ENCODE measurements at regions not wholly inside any gene's neighbourhood (a gene's known extent, or its start where the extent isn't known, plus 50 kb on each side); places are given as distances from the start of the nearest gene placed in this dataset.
A peak's percentile ranks its signal among the peaks of the same experiment; 100 is the strongest.
"Not testable (repeated sequence)": the region's sequence is repeated elsewhere in the genome, so short reads cannot be mapped to it uniquely, and the experiment has no call there.

DNA sequence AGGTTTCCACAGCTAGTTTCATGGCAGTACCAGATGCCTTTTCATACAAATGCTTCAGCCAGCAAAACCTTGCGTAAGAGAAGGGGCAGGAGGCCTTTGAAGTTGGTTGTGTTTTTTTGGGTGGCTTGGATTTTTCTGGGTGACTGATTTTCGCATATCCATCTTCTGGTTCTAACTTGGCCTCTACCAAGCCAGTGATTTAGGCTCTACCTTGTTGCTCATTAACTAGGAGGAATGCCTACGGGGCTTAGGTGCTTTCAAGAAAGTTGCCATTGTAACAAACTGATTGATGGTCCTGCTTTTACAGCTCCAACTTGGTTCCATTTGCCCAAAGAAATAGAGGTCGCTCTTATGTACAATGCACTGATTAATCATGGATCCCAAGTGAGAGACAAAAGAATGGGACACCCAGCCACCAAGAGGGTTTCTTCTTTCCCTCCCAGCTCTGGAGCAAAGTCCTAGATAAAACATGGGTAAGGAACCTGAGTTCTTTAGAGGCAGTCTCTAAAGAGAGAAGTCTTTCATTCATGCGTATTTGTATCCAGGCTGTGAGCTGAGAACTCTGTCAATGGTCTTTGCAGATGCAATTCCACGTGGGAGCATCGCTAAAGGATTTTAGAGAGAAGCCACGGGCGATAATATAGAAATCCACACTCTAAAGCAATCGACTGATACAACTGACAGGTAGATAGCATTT, 92.1 kb upstream of the FGFR2 start:
- no peak for DNase-seq

DNA sequence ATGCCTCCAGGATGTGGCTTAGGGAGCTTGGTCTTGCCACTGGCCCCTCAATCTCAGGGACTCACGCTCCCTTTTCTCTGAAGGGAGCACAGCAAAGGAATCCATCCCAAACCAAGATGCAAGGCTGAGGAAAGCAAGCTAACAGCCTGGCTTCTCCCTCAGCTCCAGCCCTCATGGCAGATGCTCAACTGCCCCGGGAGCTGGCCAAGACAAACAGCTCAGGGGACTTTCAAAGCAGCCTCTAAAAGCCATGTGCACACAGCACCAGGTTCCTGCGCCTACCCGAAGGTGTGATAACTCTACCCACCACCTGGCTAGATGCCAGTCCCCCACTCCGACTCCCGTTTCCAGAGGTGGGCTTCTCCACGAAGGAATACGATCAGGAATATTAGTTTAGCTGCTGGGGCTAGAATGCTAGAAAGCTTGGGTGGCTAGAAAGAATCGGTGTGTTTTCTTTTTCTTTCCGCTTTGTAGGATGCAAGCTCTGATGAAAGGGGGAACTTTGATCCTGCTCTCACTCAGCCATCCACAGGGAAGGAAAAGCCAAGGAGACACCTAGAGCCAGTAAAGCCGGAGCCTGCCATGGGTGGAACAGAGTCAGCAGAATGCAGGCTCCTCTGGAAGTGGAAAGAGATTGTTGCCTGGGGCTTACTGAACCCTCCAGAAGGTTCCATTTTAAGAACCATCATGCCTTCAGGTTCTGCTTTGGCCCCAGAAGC, 89.0 kb upstream of the FGFR2 start:
- DNase-seq, result no peak

DNA sequence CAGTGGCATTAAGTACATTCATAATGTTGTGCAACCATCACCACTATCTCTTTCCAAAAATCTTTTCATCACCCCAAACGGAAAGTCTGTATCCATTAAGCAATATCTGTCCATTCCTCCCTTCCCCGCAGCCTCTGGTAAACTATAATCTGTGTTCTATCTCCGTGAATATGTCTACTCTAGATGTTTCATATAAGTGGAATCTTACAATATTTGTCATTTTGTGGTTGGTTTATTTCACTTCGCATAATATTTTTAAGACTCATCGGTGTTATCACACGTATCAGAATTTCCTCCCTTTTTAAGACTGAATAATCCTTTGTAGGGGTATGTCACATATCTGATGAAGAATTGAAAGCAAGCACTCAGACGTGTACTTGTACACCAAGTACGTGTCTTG, 86.0 kb upstream of the FGFR2 start:
- DNase-seq, result no peak

DNA sequence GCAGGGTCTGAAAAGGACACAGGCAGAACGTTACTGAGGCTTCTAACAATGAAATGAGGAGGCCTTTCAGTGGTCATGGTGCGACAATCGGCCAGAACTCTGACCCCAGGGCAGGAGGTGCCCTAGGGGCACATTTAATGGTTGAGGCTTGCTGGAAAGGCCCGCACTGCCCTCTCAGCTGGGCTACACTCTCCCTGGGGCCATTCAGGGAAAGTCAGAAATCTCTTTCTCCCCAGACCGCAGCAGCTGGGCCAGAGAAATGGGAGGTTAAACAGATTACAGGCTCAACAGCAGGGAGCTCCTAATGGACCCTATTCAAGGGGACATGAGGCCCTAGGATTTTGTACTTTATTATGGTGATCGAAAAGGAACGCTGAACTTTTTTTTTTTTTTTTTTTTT, 85.6 kb upstream of the FGFR2 start:
- peak; percentile 63 for DNase-seq

DNA sequence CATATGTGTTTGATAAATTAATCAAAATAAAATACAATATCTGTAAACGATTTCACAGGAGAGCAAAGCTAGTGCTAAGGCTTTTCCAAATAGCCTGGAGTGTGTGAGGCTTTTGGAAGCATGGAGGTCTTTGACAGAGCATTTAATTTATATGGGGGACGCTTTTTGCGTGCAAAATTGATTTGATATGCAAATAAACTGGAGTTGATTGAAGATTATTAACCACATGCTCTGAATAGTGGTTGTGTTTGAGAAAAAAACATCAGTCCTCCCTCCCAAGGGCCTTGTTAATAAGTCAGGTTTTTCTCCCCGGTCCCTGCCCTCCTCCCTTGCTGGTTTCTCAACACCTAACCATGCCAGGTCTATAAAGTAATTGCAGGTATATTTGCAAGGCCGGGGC, 85.1 kb upstream of the FGFR2 start:
- DNase-seq, result no peak

DNA sequence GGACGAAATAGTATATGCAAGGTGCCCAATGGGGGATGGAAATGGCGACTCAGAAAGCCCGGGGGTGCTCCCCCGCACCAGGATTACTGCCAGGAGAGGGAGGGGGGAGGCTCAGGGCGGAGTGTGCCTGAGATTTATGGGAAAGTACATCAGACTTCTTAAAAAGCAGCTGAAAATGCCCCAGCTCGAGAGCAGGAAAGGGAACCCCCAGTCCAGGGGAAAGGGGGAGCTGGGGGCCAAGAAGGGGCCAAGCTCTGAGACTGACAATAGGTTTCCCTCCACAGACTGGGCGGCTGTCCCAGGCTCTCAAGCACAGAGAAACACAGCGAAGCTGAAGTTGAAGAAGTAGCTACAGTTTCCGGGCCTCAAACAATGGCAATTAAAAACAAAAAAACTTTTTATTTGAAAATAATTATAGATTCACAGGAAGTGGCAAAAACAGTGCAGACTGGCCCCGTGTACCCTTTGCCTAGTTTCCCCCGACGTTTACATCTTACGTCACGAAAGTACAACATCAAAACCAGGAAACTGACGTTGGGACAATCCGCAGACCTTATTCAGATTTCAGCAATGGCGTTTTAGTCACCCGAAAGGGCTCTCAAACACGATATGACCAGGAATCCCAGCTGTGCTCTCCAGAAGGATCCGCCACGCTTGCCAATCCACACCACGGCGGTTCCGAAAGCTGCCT, 83.9 kb upstream of the FGFR2 start:
- no peak for DNase-seq

DNA sequence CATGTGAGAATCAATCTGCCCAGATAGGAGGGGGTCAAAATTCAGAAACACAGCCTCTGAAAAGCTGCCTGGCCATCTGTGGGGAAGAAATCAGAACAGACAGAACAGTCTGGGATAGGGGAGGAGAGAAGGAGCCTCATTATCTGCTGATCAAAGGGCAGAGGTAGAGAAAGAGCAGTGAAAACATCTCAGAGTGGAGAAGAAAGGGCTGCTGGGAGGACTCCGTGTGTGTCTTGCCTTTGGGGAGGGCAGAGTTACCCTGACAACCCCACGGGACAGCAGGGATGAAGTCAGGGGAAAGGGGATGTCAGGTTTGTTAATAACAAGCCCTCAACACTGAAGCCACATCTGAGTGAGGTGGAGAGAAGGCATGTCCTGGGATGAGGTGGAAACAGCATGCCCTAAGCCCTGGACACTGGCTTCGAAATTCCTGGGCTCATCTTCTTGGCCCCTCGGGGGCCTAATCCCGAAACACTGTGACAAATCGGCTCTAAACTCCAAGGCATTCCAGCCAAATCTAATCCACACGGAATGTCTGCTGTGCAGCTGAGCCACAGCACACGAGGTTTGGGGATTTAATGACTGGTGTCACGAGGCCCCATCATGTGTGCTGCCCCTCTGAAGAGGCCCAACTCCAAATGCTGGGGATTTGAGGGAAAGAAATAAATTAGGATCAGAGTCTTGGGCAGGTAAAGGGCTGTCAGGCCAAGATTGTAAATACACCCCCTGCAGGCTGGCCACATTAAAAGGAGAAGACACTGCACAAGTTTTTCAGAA, 82.8 kb upstream of the FGFR2 start:
- DNase-seq, result peak; percentile 79

DNA sequence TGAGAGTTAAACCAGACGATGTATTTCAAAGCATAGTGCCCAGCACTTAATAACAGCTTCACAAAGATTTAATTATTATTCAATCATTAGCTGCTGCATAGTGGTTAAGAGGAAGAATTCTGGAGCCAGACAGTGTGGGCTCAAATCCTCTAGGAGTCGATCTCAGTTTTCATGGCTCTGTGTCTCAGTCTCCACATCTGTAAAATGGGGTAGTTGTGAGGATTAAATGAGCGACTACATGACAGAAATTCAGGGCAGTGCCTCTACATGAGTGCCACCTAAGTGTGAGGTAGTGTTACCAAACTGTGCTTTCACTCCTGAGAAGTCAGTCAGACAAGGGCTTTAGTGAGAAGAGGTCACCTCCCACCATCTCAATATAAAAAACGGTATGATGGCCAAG, 81.7 kb upstream of the FGFR2 start:
- no peak for DNase-seq

DNA sequence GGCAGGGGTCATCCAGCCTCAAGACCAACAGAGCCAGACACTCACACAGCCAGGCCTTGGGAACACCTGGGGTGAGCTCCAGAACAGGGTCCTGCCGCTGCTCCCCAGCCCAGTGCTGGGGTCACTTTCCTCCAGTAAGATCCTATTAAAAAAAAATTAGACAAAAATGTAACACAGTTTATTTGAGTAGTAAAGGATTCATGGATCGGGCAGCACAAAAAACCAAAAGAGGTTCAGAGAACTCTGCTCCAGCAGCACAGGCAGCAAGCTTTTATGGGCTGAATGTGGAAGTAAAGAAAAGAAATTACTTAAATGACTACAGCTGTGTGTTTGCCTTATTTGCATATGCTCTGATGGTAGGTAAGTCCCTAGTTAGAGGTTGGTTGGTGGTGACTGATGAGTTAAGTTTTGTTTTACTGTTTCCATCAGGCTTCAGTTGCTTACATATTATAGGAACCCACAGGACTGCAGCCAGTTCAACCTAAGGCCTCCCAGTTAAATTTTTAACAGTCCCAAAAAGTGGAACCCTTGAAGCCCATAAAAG, 80.5 kb upstream of the FGFR2 start:
- no peak for DNase-seq

DNA sequence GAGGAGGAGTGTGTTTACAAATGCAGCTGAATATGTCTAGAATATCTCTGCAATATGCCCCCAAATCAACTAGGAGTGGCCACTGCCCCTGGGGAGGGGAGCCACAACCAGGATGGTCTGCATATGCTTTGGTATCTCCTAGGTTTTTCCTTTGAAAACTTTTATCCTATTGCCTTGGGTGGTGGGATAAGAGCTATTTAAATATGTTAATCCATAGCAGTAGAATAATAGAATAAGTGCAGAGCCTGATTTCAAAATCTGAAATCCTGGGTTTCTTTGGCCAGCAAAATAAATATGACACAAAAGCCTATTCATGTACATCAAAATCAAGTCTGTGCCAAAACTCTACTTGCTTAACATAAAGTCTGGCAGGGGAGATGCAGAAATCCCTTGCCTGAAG, 79.6 kb upstream of the FGFR2 start:
- no peak for DNase-seq

DNA sequence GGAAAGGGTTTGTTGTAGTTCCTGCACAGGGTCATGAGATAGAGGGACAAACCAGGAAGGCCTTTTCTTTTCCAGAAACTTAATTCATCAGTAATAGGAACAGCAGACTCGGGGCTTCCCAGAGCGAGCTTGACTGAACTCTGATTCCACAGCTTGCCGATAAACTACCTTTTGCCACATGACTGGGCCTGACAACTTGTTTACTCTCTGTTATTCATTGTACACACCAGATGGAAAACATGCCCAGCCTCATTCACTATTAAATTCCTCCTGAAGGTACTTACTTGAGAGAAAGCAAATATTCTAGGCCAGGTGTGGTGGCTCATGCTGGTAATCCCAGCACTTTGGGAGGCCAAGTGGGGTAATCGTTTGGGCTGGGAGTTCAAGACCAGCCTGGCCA, 77.1 kb upstream of the FGFR2 start:
- no peak for DNase-seq

DNA sequence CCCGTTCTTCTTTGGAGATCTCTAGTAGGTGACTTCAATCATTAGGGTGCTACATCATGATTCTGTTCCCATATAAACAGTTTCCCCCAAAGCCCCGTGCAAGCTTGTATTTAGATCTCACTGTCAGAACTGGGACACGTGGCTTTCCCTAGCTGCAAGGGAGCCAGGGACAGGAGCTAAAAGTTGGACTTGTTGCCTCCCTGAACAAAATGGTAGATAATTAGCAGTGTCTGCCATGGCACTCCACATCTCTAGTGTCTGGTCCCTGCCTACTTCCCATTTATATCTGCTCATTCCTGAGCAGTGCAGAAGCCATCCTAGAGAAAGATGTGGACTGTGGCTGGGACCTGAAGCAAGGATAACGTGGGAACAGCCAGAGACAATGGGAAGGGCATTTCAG, 76.6 kb upstream of the FGFR2 start:
- DNase-seq, result no peak

DNA sequence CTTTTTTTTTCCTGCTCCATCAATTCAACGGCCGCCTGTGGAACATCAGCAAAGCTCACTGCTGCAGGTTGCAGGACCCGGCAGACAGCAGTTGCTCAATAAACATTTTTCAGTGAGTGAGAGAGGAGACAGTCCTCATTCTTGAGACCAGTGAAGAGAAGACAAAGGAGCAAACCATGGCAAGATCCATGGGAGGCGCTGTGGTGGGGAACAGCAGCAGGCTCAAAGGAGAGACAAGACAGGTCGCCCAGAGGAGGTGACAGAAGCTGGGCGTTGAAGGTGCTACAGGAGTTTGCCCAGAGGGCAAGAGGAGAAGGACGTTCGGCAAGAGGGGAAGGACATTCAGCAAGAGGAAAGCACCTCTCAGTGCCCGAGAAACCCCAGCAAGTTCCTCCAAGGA, 74.5 kb upstream of the FGFR2 start:
- DNase-seq, result no peak

DNA sequence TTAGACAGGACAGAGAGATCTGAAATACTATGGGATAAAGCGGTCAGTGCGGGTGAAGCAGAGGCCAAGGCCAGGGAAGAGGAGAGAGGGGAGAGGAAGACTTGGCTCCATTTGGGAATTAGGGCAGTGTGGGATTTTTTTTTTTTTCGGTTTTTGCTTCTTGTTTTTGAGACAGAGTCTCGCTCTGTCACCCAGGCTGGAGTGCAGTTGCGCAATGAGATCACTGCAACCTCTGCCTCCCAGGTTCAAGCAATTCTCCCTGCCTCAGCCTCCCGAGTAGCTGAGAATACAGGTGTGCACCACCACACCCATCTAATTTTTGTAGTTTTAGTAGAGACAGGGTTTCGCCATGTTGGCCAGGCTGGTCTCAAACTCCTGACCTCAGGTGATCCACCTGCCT, 71.6 kb upstream of the FGFR2 start:
- not testable (repeated sequence) for DNase-seq

DNA sequence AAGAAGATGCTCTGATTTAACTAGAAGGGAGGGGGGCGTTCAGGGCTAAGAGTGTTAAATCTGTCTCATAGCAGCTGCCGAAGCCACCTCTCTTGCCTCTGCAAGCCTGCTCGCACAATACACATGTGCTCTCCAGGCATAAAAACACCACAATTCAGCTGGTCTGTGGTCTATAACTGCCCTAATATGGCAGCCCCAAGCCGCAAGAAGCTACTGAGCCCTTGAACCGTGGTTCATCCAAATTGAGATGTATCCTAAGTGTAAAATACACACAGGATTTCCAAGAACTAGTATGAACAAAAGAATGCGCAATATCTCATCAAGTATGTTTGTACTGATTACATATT, 70.8 kb upstream of the FGFR2 start:
- no peak for DNase-seq

DNA sequence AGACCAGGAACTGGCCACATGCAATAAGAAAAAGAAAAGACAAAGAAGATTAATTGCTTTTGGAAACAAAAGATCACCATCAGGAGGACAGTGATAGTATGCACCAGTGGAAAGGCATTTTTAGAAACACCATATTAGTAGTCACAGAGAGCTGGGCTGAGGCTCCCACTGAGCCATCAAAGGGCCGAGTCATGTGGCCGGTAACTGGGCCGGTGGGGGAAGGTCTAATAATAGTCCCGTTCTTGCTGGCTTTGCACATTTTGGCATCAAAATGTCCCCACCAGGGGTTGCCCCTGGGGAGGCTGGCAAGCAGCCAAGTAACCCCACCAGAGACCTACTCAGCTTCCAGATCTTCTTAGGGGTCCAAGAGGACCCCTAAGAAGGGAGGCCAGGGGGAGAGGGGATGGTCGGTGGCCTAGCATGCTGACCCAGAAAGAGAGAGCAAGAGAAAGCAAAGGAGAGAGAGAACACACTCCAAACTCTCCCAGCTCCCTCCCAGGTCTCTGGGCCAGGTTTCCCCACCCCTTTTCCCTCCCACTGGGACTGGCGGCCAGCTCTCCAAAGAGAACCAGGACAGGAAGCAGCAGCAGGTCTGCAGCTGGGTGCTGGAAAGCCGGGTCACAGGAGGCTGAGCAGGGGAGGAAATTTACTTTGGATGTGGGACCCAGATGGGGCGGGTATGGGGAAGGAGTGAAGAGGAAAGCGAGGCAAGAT, 70.2 kb upstream of the FGFR2 start:
- peak; percentile 80 for DNase-seq

DNA sequence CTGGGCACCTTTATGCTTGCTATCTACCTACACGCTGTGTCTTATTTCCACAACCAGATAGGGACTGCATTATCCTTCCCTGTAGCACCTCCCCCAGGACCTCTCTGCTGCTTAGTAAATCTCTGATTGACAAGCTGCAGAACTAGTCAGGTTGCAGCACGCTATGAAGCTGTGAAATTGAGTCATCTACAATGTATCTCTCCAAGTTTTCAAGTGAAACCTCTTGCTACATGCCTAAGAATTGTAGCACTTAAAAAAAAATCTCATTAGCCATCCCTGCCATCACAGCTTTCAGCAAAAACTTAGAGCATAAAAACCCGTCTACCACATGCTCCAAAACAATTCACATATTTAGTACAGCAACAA, 69.7 kb upstream of the FGFR2 start:
- peak; percentile 58 for DNase-seq

DNA sequence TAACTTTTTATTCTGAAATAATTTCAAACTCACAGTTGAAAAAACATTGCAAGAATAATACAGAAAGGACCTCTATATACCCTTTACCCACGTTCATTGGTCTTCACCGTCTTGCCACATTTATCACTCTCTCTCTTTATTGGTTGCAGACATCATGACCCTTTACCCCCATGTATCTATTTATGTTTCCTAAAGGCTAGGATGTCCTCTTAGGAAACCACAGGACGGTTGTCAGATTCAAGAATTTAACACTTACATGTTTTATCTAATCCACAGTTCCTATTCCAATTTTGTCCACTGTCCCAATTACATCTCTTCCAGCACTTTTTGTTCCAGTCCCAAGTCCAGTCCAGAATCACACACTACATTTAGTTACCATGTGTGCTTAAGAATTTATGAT, 67.6 kb upstream of the FGFR2 start:
- no peak for DNase-seq

DNA sequence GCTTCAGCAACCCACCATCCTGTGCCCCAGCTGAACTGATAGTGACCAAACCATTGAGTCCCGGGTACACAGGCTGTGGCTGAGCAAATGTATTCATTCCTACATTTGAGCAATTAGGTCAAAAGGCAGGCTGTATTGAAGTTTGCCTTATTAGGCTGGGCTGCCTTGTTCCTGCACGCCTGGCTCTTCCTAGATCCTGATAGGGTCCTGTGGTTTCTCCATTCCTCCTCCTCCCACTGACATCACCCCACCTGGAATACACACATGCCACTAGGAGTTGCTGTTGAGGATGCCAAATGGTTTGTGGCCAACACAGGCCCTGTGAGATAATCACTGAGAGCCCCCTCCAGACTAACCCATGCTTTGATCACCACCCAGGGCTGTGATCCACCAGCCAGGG, 66.4 kb upstream of the FGFR2 start:
- DNase-seq, result no peak

DNA sequence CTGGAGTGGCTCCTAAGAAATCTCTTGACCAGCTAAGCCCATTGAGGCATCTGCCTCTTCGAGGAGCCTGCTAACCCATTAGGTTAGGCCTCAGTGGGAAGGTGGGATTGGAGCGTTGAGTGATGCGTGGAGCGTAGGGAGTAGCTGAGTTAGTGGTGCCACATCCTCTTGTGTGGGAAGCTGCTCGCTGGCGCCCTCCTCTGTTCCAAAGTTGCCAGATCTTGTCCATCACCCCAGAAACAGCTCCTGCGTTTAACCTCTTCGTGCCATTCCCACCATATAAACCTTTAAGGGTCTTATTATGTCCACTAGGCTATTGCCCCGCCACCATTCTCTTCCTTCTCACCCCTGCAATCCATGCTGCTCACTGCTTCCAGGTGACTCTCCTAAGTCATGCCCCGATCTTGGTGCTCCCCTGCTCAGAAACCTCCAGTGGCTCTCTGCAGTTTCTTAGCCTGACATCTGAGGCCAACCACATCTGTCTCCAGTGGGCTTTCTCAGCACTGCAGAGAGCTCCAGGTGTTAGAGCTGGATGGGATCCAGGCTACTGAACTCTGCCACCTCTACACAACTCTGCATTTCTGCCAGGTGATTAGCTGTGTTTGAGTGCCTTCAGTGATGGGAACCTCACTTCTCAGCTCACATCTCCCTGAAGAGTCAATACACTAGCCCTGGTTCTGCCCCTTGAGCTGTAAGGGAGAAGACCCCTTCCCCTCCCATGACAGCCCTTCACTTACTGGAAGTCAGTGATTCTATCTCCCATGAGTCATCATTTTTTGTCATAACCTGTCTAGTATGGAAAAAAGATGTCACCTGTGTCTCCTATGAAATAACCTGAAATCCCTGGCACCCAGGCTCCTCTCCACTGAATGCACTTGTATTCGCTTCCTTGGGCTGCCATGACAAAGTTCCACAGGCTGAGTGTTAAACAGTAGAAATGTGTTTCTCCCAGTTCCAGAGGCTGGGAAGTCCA, 65.0 kb upstream of the FGFR2 start:
- peak; percentile 43 for DNase-seq

DNA sequence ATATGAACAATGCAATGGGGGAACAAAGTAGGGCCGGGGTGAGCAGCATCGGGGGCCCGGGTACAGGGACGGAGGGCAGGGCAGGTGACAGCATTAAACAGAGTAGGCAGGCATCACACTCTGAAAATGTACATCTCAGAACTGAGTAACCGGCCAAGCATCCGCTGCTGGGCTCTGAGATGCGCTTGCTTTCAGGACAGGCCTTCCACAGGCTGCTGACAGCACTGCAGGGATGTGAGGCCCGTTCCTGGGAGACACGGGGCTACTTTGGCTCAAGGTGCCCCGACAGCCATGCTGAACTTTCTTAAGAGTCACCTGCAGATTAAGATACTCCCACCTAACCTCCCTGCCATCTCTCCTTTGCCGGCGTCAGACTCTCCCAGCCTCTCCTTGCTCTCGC, 64.3 kb upstream of the FGFR2 start:
- no peak for DNase-seq

Data from eye (tissue), 1 donor.